Karpas-422 (cell line): ENCODE measurements at regions not wholly inside any gene's neighbourhood (a gene's known extent, or its start where the extent isn't known, plus 50 kb on each side); places are given as distances from the start of the nearest gene placed in this dataset.

Experiments used
- DNase-seq: peaks from one replicate; pipeline ENCODE4 v3.0.0-alpha.2; 2015
- H2AFZ ChIP-seq: fragments of 200-600 bp; sonication (generic); 2 replicates; pipeline ENCODE4 v1.6.1; 2014; ENCODE audit warnings: antibody characterized with exemption, low read length, mixed read lengths
- H3K27ac ChIP-seq: fragments of 200-600 bp; sonication (generic); 2 replicates; pipeline ENCODE4 v1.5.1; 2014; ENCODE audit warnings: mild to moderate bottlenecking, low read length, moderate library complexity
- H3K27me3 ChIP-seq: fragments of 200-600 bp; sonication (generic); 2 replicates; pipeline ENCODE4 v1.6.1; 2014; ENCODE audit warnings: low read length, mixed read lengths
- H3K36me3 ChIP-seq: fragments of 200-600 bp; sonication (generic); 2 replicates; pipeline ENCODE4 v1.6.1; 2014; ENCODE audit warnings: low read length, mixed read lengths; ENCODE audit not compliant: insufficient read depth
- H3K4me1 ChIP-seq: fragments of 200-600 bp; sonication (generic); 2 replicates; pipeline ENCODE4 v1.6.1; 2014; ENCODE audit warnings: mild to moderate bottlenecking, low read length, mixed read lengths
- H3K4me2 ChIP-seq: fragments of 200-600 bp; sonication (generic); 2 replicates; pipeline ENCODE4 v1.6.1; 2014; ENCODE audit warnings: low read length, low read depth, mild to moderate bottlenecking; ENCODE audit not compliant: poor library complexity, severe bottlenecking
- H3K4me3 ChIP-seq: fragments of 200-600 bp; sonication (generic); 2 replicates; pipeline ENCODE4 v1.5.1; 2014; ENCODE audit warnings: mild to moderate bottlenecking, antibody characterized with exemption, low read length, mixed read lengths
- H3K79me2 ChIP-seq: fragments of 200-600 bp; sonication (generic); 2 replicates; pipeline ENCODE4 v1.6.1; 2014; ENCODE audit warnings: mild to moderate bottlenecking, low read length, mixed read lengths
- H3K9ac ChIP-seq: fragments of 200-600 bp; sonication (generic); 2 replicates; pipeline ENCODE4 v1.6.0; 2014; ENCODE audit warnings: low read length
- H3K9me2 ChIP-seq: fragments of 200-600 bp; sonication (generic), shearing (Covaris generic); replicated peaks from 2 replicates; pipeline ENCODE4 v1.6.0; 2014; ENCODE audit warnings: mild to moderate bottlenecking, low read length, moderate library complexity; ENCODE audit not compliant: insufficient read depth
- H3K9me3 ChIP-seq: fragments of 300-700, 200-600 bp; sonication (generic); 2 replicates; pipeline ENCODE4 v1.6.1; 2014; ENCODE audit warnings: low read length, mixed read lengths
- H4K20me1 ChIP-seq: fragments of 200-600 bp; sonication (generic); 2 replicates; pipeline ENCODE4 v1.6.1; 2014; ENCODE audit warnings: mild to moderate bottlenecking, antibody characterized with exemption, low read length, low read depth; ENCODE audit not compliant: insufficient read depth

DNA sequence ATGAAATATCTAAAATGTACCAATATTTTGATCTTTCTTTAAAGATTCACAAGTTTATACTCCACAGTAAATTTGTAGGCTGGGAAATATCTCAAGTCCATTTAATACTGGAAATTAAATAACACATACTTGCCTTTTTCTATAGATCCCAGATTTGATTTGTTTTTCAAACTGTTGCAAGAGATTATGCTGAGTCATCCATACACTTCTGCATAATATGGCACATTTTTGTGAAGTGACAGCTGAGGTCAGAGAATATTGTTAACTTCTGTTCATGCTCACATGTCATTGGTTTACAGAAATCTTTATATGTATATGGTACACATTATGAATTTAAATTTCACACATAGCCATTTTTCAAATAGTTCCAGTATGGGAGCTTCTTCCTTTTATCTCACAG lies 1066.3 kb upstream of the NUDT12 start:
- Histone ChIP-seq H3K9me2 (no peaks in the 10 kb centered on the region), H3K4me1 (no peaks in the 10 kb centered on the region), H4K20me1 (no peaks in the 10 kb centered on the region), H3K9me3 (peaks cover 20% of the 10 kb centered on the region), H3K4me3 (no peak overlapping the region), H3K27me3 (no peaks in the 10 kb centered on the region), H3K36me3 (no peaks in the 10 kb centered on the region), H3K4me2 (no peak overlapping the region), H3K9ac (no peak overlapping the region), H3K27ac (no peak overlapping the region), H2AFZ (no peak overlapping the region), H3K79me2 (no peaks in the 10 kb centered on the region)
- no peak for DNase-seq

DNA sequence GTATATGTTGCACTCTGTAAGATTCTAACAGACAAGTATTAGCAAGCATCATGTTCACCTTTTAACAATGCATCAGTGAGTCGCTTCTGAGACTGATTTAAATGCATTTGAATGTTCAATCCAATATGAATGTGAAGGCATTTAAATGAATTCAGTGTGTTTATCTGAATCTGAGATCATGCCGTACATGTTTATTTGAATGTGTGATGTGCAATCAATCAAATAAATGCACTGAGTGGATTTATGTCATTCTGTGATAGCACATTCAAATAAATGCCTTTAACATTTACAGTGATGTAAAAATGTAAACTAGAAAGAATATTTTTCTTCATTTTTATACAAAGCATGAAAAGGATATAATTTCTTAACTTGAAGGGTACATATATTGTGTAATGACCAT lies 1063.5 kb upstream of the NUDT12 start:
- Histone ChIP-seq H3K4me3 (no peak overlapping the region), H4K20me1 (no peaks in the 10 kb centered on the region), H3K9me3 (peaks cover 10% of the 10 kb centered on the region), H3K27ac (no peak overlapping the region), H3K9ac (no peak overlapping the region), H3K36me3 (no peaks in the 10 kb centered on the region), H3K27me3 (no peaks in the 10 kb centered on the region), H3K9me2 (no peaks in the 10 kb centered on the region), H2AFZ (no peak overlapping the region), H3K4me2 (no peak overlapping the region), H3K4me1 (no peaks in the 10 kb centered on the region), H3K79me2 (no peaks in the 10 kb centered on the region)
- no peak for DNase-seq

DNA sequence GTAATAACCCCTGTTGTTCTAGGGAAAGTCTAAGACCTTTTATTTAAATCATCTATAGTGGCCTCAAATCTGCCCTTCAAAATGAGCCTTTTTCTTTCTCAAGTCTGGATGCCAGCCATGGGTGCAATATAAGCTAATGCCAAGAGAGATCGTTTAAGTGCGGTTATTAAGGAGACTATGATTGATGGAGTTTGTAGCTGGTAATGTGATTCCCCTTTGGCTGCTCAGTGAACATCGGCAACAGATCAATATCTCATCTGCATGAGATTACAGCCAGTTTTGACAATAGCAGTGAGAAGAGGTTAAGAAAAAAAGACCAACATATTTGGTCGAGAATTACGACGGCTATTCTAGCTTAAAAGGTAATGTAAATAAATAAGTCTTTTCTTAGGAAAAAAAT lies 1049.4 kb upstream of the NUDT12 start:
- H4K20me1 ChIP-seq: no peaks in the 10 kb centered on the region
- H2AFZ ChIP-seq: no peak overlapping the region
- 0 out of 2 replicates have a peak, but pooled peaks cover 3% of the 10 kb centered on the region for H3K9me2 ChIP-seq
- no peaks in the 10 kb centered on the region for H3K4me1 ChIP-seq
- no peak for DNase-seq
- H3K36me3 ChIP-seq: no peaks in the 10 kb centered on the region
- no peak overlapping the region for H3K27ac ChIP-seq
- H3K27me3 ChIP-seq: no peaks in the 10 kb centered on the region
- H3K4me3 ChIP-seq: no peak overlapping the region
- H3K9ac ChIP-seq: no peak overlapping the region
- H3K9me3 ChIP-seq: peaks cover 19% of the 10 kb centered on the region
- no peak overlapping the region for H3K4me2 ChIP-seq
- no peaks in the 10 kb centered on the region for H3K79me2 ChIP-seq

- no peaks in the 10 kb centered on the region for H3K36me3 ChIP-seq
- no peaks in the 10 kb centered on the region for H3K27me3 ChIP-seq
- 0 out of 2 replicates have a peak, but pooled peaks cover 3% of the 10 kb centered on the region for H3K9me2 ChIP-seq
- H2AFZ ChIP-seq: no peak overlapping the region
- no peak overlapping the region for H3K4me2 ChIP-seq
- no peaks in the 10 kb centered on the region for H3K79me2 ChIP-seq
- H3K27ac ChIP-seq: no peak overlapping the region
- no peak for DNase-seq
- peaks cover 14% of the 10 kb centered on the region for H3K9me3 ChIP-seq
- H3K4me3 ChIP-seq: no peak overlapping the region
- H4K20me1 ChIP-seq: no peaks in the 10 kb centered on the region
- no peak overlapping the region for H3K9ac ChIP-seq
- no peaks in the 10 kb centered on the region for H3K4me1 ChIP-seq
Observed at GRCh38 chr5:104611135-104611767, 1048.7 kb upstream of the NUDT12 start.

GRCh38 chr5:104606258-104606829 lies 1043.8 kb upstream of the NUDT12 start:
- H3K79me2 ChIP-seq: no peaks in the 10 kb centered on the region
- no peak overlapping the region for H3K4me3 ChIP-seq
- no peak overlapping the region for H3K27ac ChIP-seq
- no peak overlapping the region for H2AFZ ChIP-seq
- H3K9me2 ChIP-seq: 0 out of 2 replicates have a peak, but pooled peaks cover 3% of the 10 kb centered on the region
- H3K27me3 ChIP-seq: no peaks in the 10 kb centered on the region
- H3K9ac ChIP-seq: no peak overlapping the region
- no peaks in the 10 kb centered on the region for H3K4me1 ChIP-seq
- H3K36me3 ChIP-seq: no peaks in the 10 kb centered on the region
- no peak for DNase-seq
- H4K20me1 ChIP-seq: no peaks in the 10 kb centered on the region
- H3K9me3 ChIP-seq: peaks cover 32% of the 10 kb centered on the region
- H3K4me2 ChIP-seq: no peak overlapping the region

- Histone ChIP-seq H3K4me1 (no peaks in the 10 kb centered on the region), H3K79me2 (no peaks in the 10 kb centered on the region), H3K9me2 (no peaks in the 10 kb centered on the region), H3K9me3 (peaks cover 34% of the 10 kb centered on the region), H4K20me1 (no peaks in the 10 kb centered on the region), H3K4me3 (no peak overlapping the region), H3K4me2 (no peak overlapping the region), H3K27ac (no peak overlapping the region), H2AFZ (no peak overlapping the region), H3K36me3 (no peaks in the 10 kb centered on the region), H3K27me3 (no peaks in the 10 kb centered on the region), H3K9ac (no peak overlapping the region)
- no peak for DNase-seq
Observed at GRCh38 chr5:104599726-104600125, 1037.1 kb upstream of the NUDT12 start.

DNA sequence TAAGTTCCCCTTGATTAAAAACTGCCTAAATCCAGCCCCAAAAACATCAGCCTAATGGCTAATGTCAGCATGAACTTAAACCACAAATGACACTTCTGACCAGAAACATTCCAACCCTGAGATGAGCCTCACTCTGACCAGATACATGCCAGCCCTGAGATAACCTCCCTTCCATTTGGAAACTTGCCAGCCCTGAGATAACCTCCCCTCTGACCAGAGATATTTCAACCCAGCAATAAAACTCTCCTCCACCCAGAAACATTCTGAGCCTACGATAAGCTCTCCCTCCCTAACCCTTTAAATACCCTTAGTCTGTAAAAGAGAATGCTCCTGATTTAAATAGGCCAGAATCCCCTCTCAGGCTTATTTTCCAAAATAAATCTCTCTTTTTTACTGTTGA lies 1035.7 kb upstream of the NUDT12 start:
- H3K27me3 ChIP-seq: no peaks in the 10 kb centered on the region
- no peaks in the 10 kb centered on the region for H3K4me1 ChIP-seq
- no peaks in the 10 kb centered on the region for H3K9me2 ChIP-seq
- peaks cover 29% of the 10 kb centered on the region for H3K9me3 ChIP-seq
- no peaks in the 10 kb centered on the region for H4K20me1 ChIP-seq
- DNase-seq: no peak
- H3K4me2 ChIP-seq: no peak overlapping the region
- no peak overlapping the region for H3K4me3 ChIP-seq
- no peak overlapping the region for H3K9ac ChIP-seq
- H3K27ac ChIP-seq: no peak overlapping the region
- no peak overlapping the region for H2AFZ ChIP-seq
- no peaks in the 10 kb centered on the region for H3K36me3 ChIP-seq
- H3K79me2 ChIP-seq: no peaks in the 10 kb centered on the region

DNA sequence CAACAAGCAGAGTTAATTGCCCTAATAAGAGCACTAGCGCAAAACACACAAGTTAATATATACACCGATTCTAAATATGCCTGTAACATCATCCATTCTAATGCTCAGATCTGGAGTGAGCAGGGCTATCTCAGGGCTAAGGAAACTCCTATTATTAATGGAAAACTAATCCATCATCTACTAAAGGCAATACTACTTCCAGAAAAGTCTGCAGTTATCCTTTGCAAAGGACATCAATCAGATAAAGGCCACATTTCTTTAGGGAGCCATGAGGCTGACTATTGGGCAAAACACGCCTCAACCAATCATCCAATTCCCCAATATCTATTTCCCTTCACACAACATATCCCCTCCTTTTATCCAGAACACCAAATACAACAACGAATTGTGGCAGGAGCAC lies 1032.3 kb upstream of the NUDT12 start:
- no peaks in the 10 kb centered on the region for H3K9me2 ChIP-seq

More for the DNA sequence above, 1032.3 kb upstream of the NUDT12 start:
- no peak overlapping the region for H2AFZ ChIP-seq
- no peaks in the 10 kb centered on the region for H3K27me3 ChIP-seq
- DNase-seq: no peak
- no peaks in the 10 kb centered on the region for H3K36me3 ChIP-seq
- no peaks in the 10 kb centered on the region for H3K4me1 ChIP-seq
- H3K4me3 ChIP-seq: no peak overlapping the region
- H3K4me2 ChIP-seq: no peak overlapping the region
- H3K9me3 ChIP-seq: peaks cover 17% of the 10 kb centered on the region
- no peaks in the 10 kb centered on the region for H4K20me1 ChIP-seq
- H3K27ac ChIP-seq: no peak overlapping the region
- no peak overlapping the region for H3K9ac ChIP-seq
- H3K79me2 ChIP-seq: no peaks in the 10 kb centered on the region
